PC-3 (cell line): ENCODE measurements at regions not wholly inside any gene's neighbourhood (a gene's known extent, or its start where the extent isn't known, plus 50 kb on each side); places are given as distances from the start of the nearest gene placed in this dataset.
A peak's percentile ranks its signal among the peaks of the same experiment; 100 is the strongest.

Experiments
- ATAC-seq: fragments of 200-7000 bp; cut with Tn5 transposase; 2 replicates; pipeline ENCODE4 v1.9.1; 2020; ENCODE audit warnings: mild to moderate bottlenecking, moderate library complexity
- BruUV-seq: library from RNA; stranded (reverse); fragments of 400-500 nt; replicated peaks from 2 replicates; lab custom pipeline; 2021; lab: Mats Ljungman, UMichigan
- CTCF ChIA-PET: fragments of 300-600 bp; sonication (Branson Sonifier 250); formaldehyde crosslinking; loops from one replicate; lab custom pipeline; 2022; ENCODE audit warnings: antibody characterized with exemption; lab: Charles Lee
- POLR2A ChIA-PET: fragments of 300-600 bp; sonication (Branson Sonifier 250); formaldehyde crosslinking; loops from one replicate; lab custom pipeline; 2022; ENCODE audit warnings: antibody characterized with exemption; ENCODE audit not compliant: unreplicated experiment; lab: Charles Lee
- DNase-seq: peaks from one replicate; pipeline ENCODE4 v3.0.0-alpha.2; 2015
- H2AFZ ChIP-seq: fragments of 300-600 bp; sonication (generic); 2 replicates; pipeline ENCODE4 v1.6.0; 2016; ENCODE audit warnings: antibody characterized with exemption, low read length
- H3F3A ChIP-seq: fragments of 300-600 bp; sonication (generic); one replicate; pipeline ENCODE4 v1.6.0; 2017; ENCODE audit warnings: antibody characterized with exemption, low read length, control low read depth, mild to moderate bottlenecking; ENCODE audit not compliant: unreplicated experiment
- H3K27ac ChIP-seq: fragments of 300-600 bp; sonication (generic); 2 replicates; pipeline ENCODE4 v1.5.1; 2016; ENCODE audit warnings: mild to moderate bottlenecking, low read length
- H3K27me3 ChIP-seq: fragments of 300-600 bp; sonication (generic); 2 replicates; pipeline ENCODE4 v1.6.1; 2016; ENCODE audit warnings: low read length, mixed read lengths
- H3K36me3 ChIP-seq: fragments of 300-600 bp; sonication (generic); 2 replicates; pipeline ENCODE4 v1.6.1; 2016; ENCODE audit warnings: low read depth, mixed run types, low read length, mixed read lengths
- H3K4me1 ChIP-seq: fragments of 300-600 bp; sonication (generic); 2 replicates; pipeline ENCODE4 v1.5.1; 2016; ENCODE audit warnings: low read length; ENCODE audit not compliant: insufficient read depth
- H3K4me2 ChIP-seq: fragments of 300-600 bp; sonication (generic); 2 replicates; pipeline ENCODE4 v1.6.0; 2016; ENCODE audit warnings: low read length
- H3K4me3 ChIP-seq: fragments of 300-600 bp; sonication (generic); 2 replicates; pipeline ENCODE4 v1.5.1; 2016; ENCODE audit warnings: mild to moderate bottlenecking, low read length, mixed read lengths
- H3K79me2 ChIP-seq: fragments of 300-600 bp; sonication (generic); 2 replicates; pipeline ENCODE4 v1.6.1; 2017; ENCODE audit warnings: low read length, mixed read lengths
- H3K9ac ChIP-seq: fragments of 300-600 bp; sonication (generic); 2 replicates; pipeline ENCODE4 v1.6.0; 2016; ENCODE audit warnings: mild to moderate bottlenecking, low read length
- H3K9me2 ChIP-seq: fragments of 300-600 bp; sonication (generic); replicated peaks from 2 replicates; pipeline ENCODE4 v1.6.1; 2016; ENCODE audit warnings: mixed run types, low read length, mixed read lengths
- H3K9me3 ChIP-seq: fragments of 300-600 bp; sonication (generic); 2 replicates; pipeline ENCODE4 v1.6.1; 2016; ENCODE audit warnings: low read length, mixed read lengths
- H4K20me1 ChIP-seq: fragments of 300-600 bp; sonication (generic); 2 replicates; pipeline ENCODE4 v1.6.1; 2016; ENCODE audit warnings: low read length, mixed read lengths
- EZH2 ChIP-seq: fragments of 300-600 bp; sonication (generic); IDR thresholded peaks from one replicate; pipeline ENCODE4 v1.6.1; 2017; ENCODE audit warnings: antibody characterized with exemption, mild to moderate bottlenecking, low read length; ENCODE audit not compliant: unreplicated experiment
- EZH2phosphoT487 ChIP-seq: fragments of 300-600 bp; sonication (generic); IDR thresholded peaks from 2 replicates; pipeline ENCODE4 v1.6.1; 2018; ENCODE audit warnings: mild to moderate bottlenecking, antibody characterized with exemption, low read length, borderline replicate concordance
- intact Hi-C: fragments of 100-400 bp; cut with micrococcal nuclease; formaldehyde crosslinking; loops from 2 replicates; pipeline ENCODE4 v1.9.0; 2023
- TF ChIP-seq, protein P1 (sequence below): fragments of 300-600 bp; sonication (generic); conservative IDR thresholded peaks from 2 replicates; pipeline ENCODE4 v1.5.1; 2017; ENCODE audit warnings: antibody characterized with exemption, low read depth, mild to moderate bottlenecking, low read length

DNA sequence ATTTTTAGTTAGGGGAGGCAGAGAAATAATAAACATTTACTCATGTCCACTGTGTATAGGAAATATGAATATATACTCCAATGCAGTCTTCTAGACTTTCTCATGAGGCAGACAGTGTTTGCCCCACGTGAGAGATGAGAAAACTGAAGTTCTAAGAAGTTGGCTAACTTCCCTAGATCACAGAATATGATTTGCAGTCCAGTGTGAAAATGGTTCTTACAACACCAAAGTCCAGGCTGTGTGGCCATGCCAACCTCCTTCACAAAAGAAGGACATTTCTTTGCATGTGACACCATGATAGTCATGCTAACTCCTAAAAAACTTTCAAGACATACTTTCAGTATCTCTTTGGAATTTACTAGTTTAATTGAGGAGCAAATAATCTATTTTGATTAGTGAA, 143.7 kb downstream of the IRS1 start:
- H3K36me3 ChIP-seq, result no peaks in the 10 kb centered on the region
- no peaks in the 10 kb centered on the region for H3K27me3 ChIP-seq
- ChIA-PET CTCF (no interaction called here), POLR2A (no interaction called here)
- no peak overlapping the region for H3K27ac ChIP-seq
- H3K4me2 ChIP-seq, result no peak overlapping the region
- no peaks in the 10 kb centered on the region for H4K20me1 ChIP-seq
- H3K9me3 ChIP-seq, result no peaks in the 10 kb centered on the region
- peaks cover 8% of the 10 kb centered on the region for H3K79me2 ChIP-seq
- no peak overlapping the region for H3K9ac ChIP-seq
- no peak for ATAC-seq
- DNase-seq, result no peak
- no peaks in the 10 kb centered on the region for H3K9me2 ChIP-seq
- no peak overlapping the region for H2AFZ ChIP-seq
- no peak for TF ChIP-seq EZH2phosphoT487
- no peak for TF ChIP-seq EZH2
- TF ChIP-seq, protein P1, sequence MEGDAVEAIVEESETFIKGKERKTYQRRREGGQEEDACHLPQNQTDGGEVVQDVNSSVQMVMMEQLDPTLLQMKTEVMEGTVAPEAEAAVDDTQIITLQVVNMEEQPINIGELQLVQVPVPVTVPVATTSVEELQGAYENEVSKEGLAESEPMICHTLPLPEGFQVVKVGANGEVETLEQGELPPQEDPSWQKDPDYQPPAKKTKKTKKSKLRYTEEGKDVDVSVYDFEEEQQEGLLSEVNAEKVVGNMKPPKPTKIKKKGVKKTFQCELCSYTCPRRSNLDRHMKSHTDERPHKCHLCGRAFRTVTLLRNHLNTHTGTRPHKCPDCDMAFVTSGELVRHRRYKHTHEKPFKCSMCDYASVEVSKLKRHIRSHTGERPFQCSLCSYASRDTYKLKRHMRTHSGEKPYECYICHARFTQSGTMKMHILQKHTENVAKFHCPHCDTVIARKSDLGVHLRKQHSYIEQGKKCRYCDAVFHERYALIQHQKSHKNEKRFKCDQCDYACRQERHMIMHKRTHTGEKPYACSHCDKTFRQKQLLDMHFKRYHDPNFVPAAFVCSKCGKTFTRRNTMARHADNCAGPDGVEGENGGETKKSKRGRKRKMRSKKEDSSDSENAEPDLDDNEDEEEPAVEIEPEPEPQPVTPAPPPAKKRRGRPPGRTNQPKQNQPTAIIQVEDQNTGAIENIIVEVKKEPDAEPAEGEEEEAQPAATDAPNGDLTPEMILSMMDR, result no peak
- peaks cover 56% of the 10 kb centered on the region for H3K4me1 ChIP-seq
- no peak overlapping the region for H3K4me3 ChIP-seq
- BruUV-seq, result no TSS peak
- no peaks in the 10 kb centered on the region for H3F3A ChIP-seq
- intact Hi-C loops, result loop anchor here (10.0 kb wide), 2 partner anchors 329 to 981 kb away; no protein-coding TSS in a partner anchor

DNA sequence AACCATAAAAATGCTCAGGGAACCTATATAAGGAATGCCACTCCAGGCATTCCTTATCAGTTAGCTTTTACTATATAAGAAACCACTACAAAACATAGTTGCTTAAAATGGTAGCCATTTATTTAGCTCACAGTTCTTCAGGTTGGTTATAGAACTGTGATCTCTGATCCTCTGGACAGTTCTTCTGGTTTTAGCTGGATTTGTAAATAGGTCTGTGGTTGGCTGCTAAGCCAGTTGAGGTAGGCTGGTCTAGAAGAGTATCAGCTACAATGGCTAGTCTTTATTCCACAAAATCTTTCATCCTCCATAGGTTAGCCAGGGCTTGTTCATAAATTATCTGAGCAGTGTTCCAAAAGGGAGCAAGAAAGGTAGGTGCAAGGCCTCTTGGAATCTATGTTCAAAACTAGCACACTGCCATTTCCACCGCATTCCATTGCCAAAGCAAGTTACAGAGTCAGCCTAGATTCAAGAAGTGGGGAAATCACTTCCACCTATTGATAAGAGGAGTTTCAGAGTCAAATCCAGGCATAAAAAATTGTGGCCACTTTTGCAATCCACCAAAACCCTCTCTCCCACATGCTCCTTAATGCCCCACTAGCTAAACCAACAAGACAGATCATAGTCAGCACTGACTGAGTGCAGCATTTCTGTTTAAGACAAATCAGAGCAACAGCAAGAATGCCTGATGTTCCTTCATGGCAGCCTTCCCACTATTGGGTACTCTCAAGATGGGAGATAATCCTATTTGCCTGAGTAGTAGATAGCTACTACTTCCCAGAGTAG, 146.4 kb downstream of the IRS1 start:
- intact Hi-C loops, result loop anchor here (1.0 to 10.0 kb wide), 7 partner anchors 274 to 978 kb away; no protein-coding TSS in a partner anchor
- H3K27me3 ChIP-seq, result no peaks in the 10 kb centered on the region
- H4K20me1 ChIP-seq, result no peaks in the 10 kb centered on the region
- H3K9me2 ChIP-seq, result no peaks in the 10 kb centered on the region
- POLR2A ChIA-PET, result interaction anchor here (0.6 kb wide), 2 partner anchors 314 to 1144 kb away, joined by 3 read pairs; no protein-coding TSS in a partner anchor
- H3K36me3 ChIP-seq, result no peaks in the 10 kb centered on the region
- H3K79me2 ChIP-seq, result peaks cover 13% of the 10 kb centered on the region
- H3K9me3 ChIP-seq, result no peaks in the 10 kb centered on the region
- no peak for TF ChIP-seq EZH2
- TF ChIP-seq EZH2phosphoT487, result no peak
- peak overlapping the region; percentile 46 for H3K4me2 ChIP-seq
- BruUV-seq, result TSS peak; percentile 68
- ATAC-seq (no peak), DNase-seq (no peak)
- no peak overlapping the region for H3K4me3 ChIP-seq
- peak overlapping the region; percentile 97 for H3K27ac ChIP-seq
- peak overlapping the region; percentile 65 for H3K9ac ChIP-seq
- CTCF ChIA-PET, result no interaction called here
- peaks cover 49% of the 10 kb centered on the region for H3K4me1 ChIP-seq
- no peaks in the 10 kb centered on the region for H3F3A ChIP-seq
- H2AFZ ChIP-seq, result no peak overlapping the region

DNA sequence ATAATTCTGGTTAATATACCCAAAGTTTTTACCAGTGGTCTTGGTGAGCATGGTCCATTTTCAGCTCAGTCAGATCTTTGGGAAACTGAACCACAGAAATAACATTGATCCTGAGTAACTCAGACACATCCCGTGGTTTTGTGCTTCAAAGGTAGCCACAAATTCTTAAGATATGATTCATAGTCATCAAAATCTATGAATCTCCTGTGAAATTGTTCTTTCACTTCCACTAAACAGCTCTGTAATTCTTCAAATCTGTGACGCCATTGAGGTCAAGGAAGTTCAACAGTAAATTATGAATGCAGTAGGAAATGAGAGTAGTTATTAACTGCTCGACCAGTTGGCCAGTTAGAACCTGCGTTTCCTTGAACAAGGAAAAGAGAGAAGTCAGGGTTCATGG, 147.3 kb downstream of the IRS1 start:
- TF ChIP-seq EZH2phosphoT487 (no peak), EZH2 (no peak)
- TF ChIP-seq, protein P1, result no peak
- peak; percentile 59 for ATAC-seq
- Histone ChIP-seq H3K9me3 (no peaks in the 10 kb centered on the region), H3K79me2 (peaks cover 13% of the 10 kb centered on the region), H4K20me1 (no peaks in the 10 kb centered on the region), H2AFZ (no peak overlapping the region), H3F3A (no peaks in the 10 kb centered on the region), H3K27me3 (no peaks in the 10 kb centered on the region), H3K4me1 (peaks cover 43% of the 10 kb centered on the region), H3K9ac (peak overlapping the region; percentile 78), H3K27ac (peak overlapping the region; percentile 97), H3K4me2 (peak overlapping the region; percentile 64), H3K36me3 (no peaks in the 10 kb centered on the region), H3K9me2 (no peaks in the 10 kb centered on the region), H3K4me3 (peak overlapping the region; percentile 6; the same call in 1 of the 2 replicates)
- BruUV-seq, result no TSS peak
- ChIA-PET CTCF (no interaction called here), POLR2A (interaction anchor here (0.6 to 0.8 kb wide), 4 partner anchors 143 to 1144 kb away, joined by 3 to 5 read pairs (median 4); no protein-coding TSS in a partner anchor)
- DNase-seq, result peak; percentile 96
- intact Hi-C loops, result loop anchor here (1.0 to 10.0 kb wide), 7 partner anchors 274 to 978 kb away; no protein-coding TSS in a partner anchor
